ENCODE measurements at regions not wholly inside any gene's neighbourhood (a gene's known extent, or its start where the extent isn't known, plus 50 kb on each side); places are given as distances from the start of the nearest gene placed in this dataset.
"Not testable (repeated sequence)": the region's sequence is repeated elsewhere in the genome, so short reads cannot be mapped to it uniquely, and the experiment has no call there.

- no peak for TF ChIP-seq CTCF (IDR thresholded peaks at IDR 0.05; ENCODE audit: low read depth, low read length, missing control alignments)
- H3K4me3 ChIP-seq (replicated peaks; ENCODE audit: low read depth, low read length), result no peak overlapping the region
These were observed 327.7 kb upstream of the KAZN start for GRCh38 chr1:14270821-14271220.

GRCh38 chr1:14273811-14274210 lies 324.7 kb upstream of the KAZN start:
- no peak overlapping the region for H3K4me3 ChIP-seq (replicated peaks; ENCODE audit: low read depth, low read length)
- DNase-seq (ENCODE audit: extremely low read depth, low read depth), result no peak
- no peak for TF ChIP-seq CTCF (IDR thresholded peaks at IDR 0.05; ENCODE audit: low read depth, low read length, missing control alignments)

More at GRCh38 chr1:14270821-14271220, 327.7 kb upstream of the KAZN start:
- DNase-seq (ENCODE audit: extremely low read depth, low read depth), result no peak

- H3K4me3 ChIP-seq (replicated peaks; ENCODE audit: low read depth, low read length); DNase-seq (ENCODE audit: extremely low read depth, low read depth): not testable (repeated sequence)
These were observed 318.6 kb upstream of the KAZN start for GRCh38 chr1:14279891-14280290.

GRCh38 chr1:14280909-14281308 lies 317.6 kb upstream of the KAZN start:
- no peak for DNase-seq (ENCODE audit: extremely low read depth, low read depth)
- H3K4me3 ChIP-seq (replicated peaks; ENCODE audit: low read depth, low read length), result no peak overlapping the region
- no peak for TF ChIP-seq CTCF (IDR thresholded peaks at IDR 0.05; ENCODE audit: low read depth, low read length, missing control alignments)

- TF ChIP-seq CTCF (IDR thresholded peaks at IDR 0.05; ENCODE audit: low read depth, low read length, missing control alignments), result no peak
- H3K4me3 ChIP-seq (replicated peaks; ENCODE audit: low read depth, low read length), result no peak overlapping the region
- DNase-seq (ENCODE audit: extremely low read depth, low read depth), result no peak
These were observed 317.1 kb upstream of the KAZN start for GRCh38 chr1:14281412-14281811.

GRCh38 chr1:14282707-14283106 lies 315.8 kb upstream of the KAZN start:
- DNase-seq (ENCODE audit: extremely low read depth, low read depth), result no peak
- TF ChIP-seq CTCF (IDR thresholded peaks at IDR 0.05; ENCODE audit: low read depth, low read length, missing control alignments), result no peak
- H3K4me3 ChIP-seq (replicated peaks; ENCODE audit: low read depth, low read length), result no peak overlapping the region

GRCh38 chr1:14285238-14285637 lies 313.2 kb upstream of the KAZN start:
- no peak overlapping the region for H3K4me3 ChIP-seq (replicated peaks; ENCODE audit: low read depth, low read length)
- TF ChIP-seq CTCF (IDR thresholded peaks at IDR 0.05; ENCODE audit: low read depth, low read length, missing control alignments), result no peak
- no peak for DNase-seq (ENCODE audit: extremely low read depth, low read depth)

GRCh38 chr1:14291182-14291581 lies 307.3 kb upstream of the KAZN start:
- not testable (repeated sequence) for DNase-seq (ENCODE audit: extremely low read depth, low read depth); H3K4me3 ChIP-seq (replicated peaks; ENCODE audit: low read depth, low read length)
